Activated naive CD4-positive, alpha-beta T cell treated with anti-CD3 and anti-CD28 coated beads, Interleukin-2, amount 50 U/mL, for 24 hours (primary cell): ENCODE measurements at regions not wholly inside any gene's neighbourhood (a gene's known extent, or its start where the extent isn't known, plus 50 kb on each side); places are given as distances from the start of the nearest gene placed in this dataset.

Experiments
- H3K27ac Mint-ChIP-seq: one replicate; pipeline ENCODE4 v1.8.0; 2021; ENCODE audit warnings: mild to moderate bottlenecking, mixed read lengths
- H3K27me3 Mint-ChIP-seq: one replicate; pipeline ENCODE4 v1.8.0; 2021; ENCODE audit warnings: mixed read lengths
- H3K36me3 Mint-ChIP-seq: one replicate; pipeline ENCODE4 v1.8.0; 2021; ENCODE audit warnings: mixed read lengths
- H3K4me1 Mint-ChIP-seq: one replicate; pipeline ENCODE4 v1.8.0; 2021; ENCODE audit warnings: mixed read lengths
- H3K4me3 Mint-ChIP-seq: one replicate; pipeline ENCODE4 v1.8.0; 2021; ENCODE audit warnings: mild to moderate bottlenecking, mixed read lengths
- H3K9me3 Mint-ChIP-seq: one replicate; pipeline ENCODE4 v1.8.0; 2021; ENCODE audit warnings: mixed read lengths

DNA sequence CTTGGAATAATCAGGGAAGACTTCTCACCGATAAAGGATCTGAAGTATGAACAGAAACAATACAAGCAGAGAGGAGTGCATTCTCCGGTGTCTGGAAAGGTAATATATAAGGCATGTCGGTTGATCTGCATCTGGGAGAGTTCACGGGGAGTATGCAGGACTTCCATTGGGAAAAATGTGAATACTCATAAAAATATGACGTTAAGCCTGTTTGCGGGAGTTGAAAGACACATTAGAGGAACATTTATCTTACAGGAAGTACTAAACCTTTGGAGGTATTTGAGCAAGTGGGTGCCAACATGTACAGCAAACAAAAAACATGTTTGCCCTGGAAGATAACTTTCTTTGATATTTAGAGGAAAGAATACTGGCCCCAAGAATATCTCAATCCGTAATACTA lies 286.8 kb downstream of the SLITRK6 start:
- H3K27me3 Mint-ChIP-seq: no peaks in the 10 kb centered on the region
- H3K4me1 Mint-ChIP-seq: no peaks in the 10 kb centered on the region
- no peak overlapping the region for H3K4me3 Mint-ChIP-seq
- peaks cover 17% of the 10 kb centered on the region for H3K9me3 Mint-ChIP-seq
- H3K36me3 Mint-ChIP-seq: no peaks in the 10 kb centered on the region
- H3K27ac Mint-ChIP-seq: no peak overlapping the region

DNA sequence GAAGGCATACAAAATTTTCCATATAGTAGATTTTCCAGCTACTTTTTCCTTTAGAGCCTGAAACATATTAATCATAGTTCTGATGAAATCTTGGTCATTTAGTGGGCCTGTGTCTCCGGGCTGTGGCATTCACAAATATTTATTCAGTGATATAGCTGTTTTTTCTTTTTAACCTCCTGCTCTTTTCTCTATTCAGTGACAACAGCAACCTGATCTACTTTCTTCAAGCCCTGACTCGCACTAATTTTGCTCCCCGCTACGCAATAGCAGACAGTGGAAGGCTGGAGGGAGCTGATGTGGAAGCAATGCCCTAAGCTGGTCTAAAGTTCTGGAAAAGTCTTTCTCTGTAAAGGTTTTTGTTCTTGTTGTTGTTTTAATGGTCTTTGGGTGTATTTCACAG lies 289.7 kb downstream of the SLITRK6 start:
- Mint-ChIP-seq H3K4me1 (no peaks in the 10 kb centered on the region), H3K27me3 (no peaks in the 10 kb centered on the region), H3K9me3 (peaks cover 11% of the 10 kb centered on the region), H3K36me3 (no peaks in the 10 kb centered on the region), H3K4me3 (no peak overlapping the region), H3K27ac (no peak overlapping the region)

DNA sequence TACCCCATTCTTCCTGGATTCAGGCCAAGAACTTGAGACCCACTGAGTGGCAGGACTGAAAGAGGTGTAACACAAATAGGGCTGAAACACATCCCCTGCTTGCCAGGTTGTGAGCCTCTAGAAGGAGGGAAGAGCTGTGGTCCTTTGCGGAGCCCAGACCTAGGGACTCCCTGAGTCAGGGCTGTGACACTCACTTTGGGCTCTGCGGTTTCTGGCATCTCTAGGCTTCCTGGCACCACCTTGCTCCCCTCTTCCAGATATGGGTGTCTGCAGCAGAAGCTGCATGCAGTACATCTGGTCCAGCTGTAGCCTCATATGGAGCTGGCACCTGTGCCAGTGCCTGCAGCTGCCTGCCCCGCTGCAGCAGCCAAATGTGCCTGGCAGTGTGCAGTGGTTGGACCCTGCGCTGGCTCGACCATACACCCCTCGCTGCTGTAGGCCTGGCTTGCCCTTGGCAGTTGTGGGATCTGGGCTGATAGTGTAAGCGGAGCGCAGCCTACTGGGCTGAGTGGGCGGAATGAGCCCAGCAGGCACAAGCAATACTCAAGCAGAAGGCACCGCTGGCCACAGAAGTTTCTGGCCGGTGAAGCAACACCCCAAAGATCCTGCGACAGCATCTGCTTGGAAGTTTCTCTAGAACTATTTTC lies 290.4 kb downstream of the SLITRK6 start:
- no peaks in the 10 kb centered on the region for H3K36me3 Mint-ChIP-seq
- peaks cover 11% of the 10 kb centered on the region for H3K9me3 Mint-ChIP-seq
- H3K27ac Mint-ChIP-seq: no peak overlapping the region
- no peaks in the 10 kb centered on the region for H3K27me3 Mint-ChIP-seq
- no peak overlapping the region for H3K4me3 Mint-ChIP-seq
- H3K4me1 Mint-ChIP-seq: no peaks in the 10 kb centered on the region

DNA sequence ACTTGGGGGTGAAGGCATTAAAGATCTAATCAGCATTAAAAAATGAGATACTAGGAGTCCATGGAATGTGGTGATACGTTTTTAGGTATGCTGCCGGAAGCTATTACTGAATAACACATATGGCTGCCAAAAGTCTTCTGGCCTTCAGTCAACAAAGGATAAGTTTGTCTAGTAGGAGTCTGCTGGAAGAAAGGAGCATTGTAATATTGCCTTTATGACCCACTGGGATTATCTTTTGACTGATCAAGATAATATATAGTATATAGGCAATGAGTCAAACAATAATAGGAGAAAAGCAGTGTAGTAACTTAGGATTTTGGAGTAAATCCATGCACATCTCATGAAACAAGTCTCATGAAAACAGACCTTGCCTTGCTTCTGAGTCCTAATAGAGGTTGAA lies 295.4 kb downstream of the SLITRK6 start:
- Mint-ChIP-seq H3K4me3 (no peak overlapping the region), H3K4me1 (no peaks in the 10 kb centered on the region), H3K27me3 (no peaks in the 10 kb centered on the region), H3K27ac (no peak overlapping the region), H3K36me3 (no peaks in the 10 kb centered on the region), H3K9me3 (no peaks in the 10 kb centered on the region)

DNA sequence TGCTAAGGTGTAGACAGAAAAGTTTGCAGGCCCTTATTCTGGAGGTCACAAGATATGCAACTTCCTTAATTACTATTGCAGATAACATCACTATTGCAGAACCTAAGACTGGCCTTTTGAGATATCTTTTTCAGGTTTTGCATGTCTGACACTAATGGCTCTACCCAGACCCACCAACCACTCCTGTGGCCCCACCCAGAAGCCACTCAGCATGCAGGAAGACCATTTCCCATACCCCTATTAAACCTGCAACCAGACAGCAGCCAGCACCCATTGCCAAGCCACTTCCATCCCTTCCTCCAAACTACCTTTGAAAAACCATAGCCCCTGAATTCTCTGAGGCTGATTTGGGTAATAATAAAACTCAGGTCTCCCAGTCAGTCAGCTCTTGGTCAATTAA lies 297.6 kb downstream of the SLITRK6 start:
- Mint-ChIP-seq H3K4me3 (no peak overlapping the region), H3K36me3 (no peaks in the 10 kb centered on the region), H3K9me3 (no peaks in the 10 kb centered on the region), H3K27me3 (no peaks in the 10 kb centered on the region), H3K4me1 (no peaks in the 10 kb centered on the region), H3K27ac (no peak overlapping the region)

DNA sequence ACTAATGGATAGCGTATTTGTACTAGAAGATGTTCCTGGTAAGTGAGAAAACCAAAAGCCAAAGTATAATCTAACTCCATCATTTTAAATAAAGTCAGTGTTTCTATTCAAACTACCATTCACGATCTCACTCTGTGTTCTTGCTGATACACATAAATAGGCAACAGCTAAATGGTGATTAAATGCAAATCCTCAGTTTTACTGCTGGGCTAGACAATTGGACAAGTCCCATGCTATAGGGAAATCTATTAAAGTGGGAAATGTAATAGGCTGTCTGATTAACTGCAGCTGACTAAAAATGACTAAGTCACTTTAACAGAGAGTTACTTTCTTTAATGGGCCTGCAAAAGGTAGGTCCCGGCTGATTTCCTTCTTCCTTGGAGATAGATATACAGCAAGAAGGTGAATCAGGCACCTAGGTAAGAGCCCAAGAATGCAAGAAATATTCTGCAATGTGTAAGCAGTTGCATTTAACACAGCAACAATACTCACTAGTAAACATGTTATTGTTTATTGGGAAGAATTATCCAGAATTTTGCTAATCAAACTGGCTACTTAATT lies 298.4 kb downstream of the SLITRK6 start:
- Mint-ChIP-seq H3K27ac (no peak overlapping the region), H3K27me3 (no peaks in the 10 kb centered on the region), H3K4me1 (no peaks in the 10 kb centered on the region), H3K9me3 (no peaks in the 10 kb centered on the region), H3K36me3 (no peaks in the 10 kb centered on the region), H3K4me3 (no peak overlapping the region)

DNA sequence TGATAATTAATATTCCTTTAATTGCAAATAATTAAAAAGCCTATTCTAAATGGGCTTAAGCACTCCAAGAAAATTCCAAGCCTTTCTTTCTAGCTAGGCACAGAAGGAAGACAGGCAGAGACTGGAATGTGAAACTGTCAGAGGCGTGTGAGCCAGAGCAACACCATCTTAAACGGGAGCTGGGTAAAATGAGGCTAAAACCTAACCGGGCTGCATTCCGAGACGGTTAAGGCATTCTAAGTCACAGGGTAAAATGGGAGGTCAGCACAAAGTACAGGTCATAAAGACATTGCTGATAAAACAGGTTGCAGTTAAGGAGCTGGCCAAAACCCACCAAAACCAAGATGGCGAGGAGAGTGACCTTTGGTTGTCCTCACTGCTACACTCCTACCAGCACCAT lies 300.4 kb downstream of the SLITRK6 start:
- H3K36me3 Mint-ChIP-seq: no peaks in the 10 kb centered on the region
- no peaks in the 10 kb centered on the region for H3K27me3 Mint-ChIP-seq
- H3K4me1 Mint-ChIP-seq: no peaks in the 10 kb centered on the region
- H3K27ac Mint-ChIP-seq: no peak overlapping the region
- H3K4me3 Mint-ChIP-seq: no peak overlapping the region
- peaks cover 1% of the 10 kb centered on the region for H3K9me3 Mint-ChIP-seq

DNA sequence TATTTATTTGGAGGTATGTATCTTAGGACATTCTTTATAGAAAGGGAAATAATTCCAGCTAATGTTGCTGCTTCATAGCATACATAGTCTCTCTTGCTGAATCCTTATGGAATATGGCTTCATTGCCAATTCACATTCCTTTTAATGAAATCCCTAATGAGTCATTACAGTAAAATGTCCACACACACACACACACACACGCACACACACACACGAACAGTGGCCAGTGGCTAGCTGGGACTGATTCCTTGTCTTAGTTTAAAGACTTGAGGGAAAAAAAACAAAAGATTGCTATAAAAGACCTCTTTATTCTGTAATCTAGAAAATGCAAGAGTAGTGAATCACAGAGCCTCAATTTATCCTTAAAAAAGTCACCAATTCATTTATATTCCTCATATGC lies 301.6 kb downstream of the SLITRK6 start:
- H3K27me3 Mint-ChIP-seq: no peaks in the 10 kb centered on the region
- peaks cover 5% of the 10 kb centered on the region for H3K9me3 Mint-ChIP-seq
- H3K36me3 Mint-ChIP-seq: no peaks in the 10 kb centered on the region
- H3K27ac Mint-ChIP-seq: no peak overlapping the region
- H3K4me1 Mint-ChIP-seq: no peaks in the 10 kb centered on the region
- H3K4me3 Mint-ChIP-seq: no peak overlapping the region

DNA sequence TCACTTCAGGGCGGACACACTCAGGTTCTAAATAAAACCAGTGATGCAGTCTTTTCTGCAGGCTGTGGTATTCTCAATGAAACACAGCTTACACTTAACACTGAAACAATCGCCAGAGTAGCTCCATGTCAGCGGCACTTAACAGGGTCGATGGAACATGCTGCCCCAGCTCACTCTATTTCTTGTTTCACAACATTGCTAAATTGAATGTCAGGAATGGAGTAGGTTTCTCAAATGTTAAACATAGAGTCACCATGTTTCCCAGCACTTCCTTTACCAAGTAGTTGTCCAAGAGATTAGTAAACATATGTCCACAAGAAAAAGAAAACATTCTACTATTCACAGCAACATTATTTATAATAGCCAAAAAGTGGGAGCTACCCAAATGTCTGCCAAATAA lies 306.9 kb downstream of the SLITRK6 start:
- no peaks in the 10 kb centered on the region for H3K4me1 Mint-ChIP-seq
- no peak overlapping the region for H3K27ac Mint-ChIP-seq
- peaks cover 5% of the 10 kb centered on the region for H3K9me3 Mint-ChIP-seq
- no peak overlapping the region for H3K4me3 Mint-ChIP-seq
- no peaks in the 10 kb centered on the region for H3K36me3 Mint-ChIP-seq
- H3K27me3 Mint-ChIP-seq: no peaks in the 10 kb centered on the region

DNA sequence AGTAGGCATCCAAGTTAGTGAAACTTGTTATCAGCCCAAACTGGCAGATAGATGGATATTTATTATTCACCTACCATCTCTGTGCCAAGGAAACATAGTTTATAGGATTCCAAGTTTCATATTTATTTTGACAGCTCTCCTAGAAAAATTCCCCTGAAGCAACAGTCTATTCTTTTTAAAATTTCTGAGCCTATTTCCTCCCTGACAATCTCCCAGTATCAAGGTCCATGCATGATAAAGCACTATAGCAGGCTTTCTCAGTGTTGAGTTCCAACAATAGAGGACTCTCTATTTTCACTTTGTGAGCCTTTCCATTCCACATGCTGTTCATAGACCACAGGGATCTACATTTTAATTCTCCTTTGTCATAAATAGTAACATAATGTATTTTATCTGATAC lies 312.6 kb downstream of the SLITRK6 start:
- no peak overlapping the region for H3K27ac Mint-ChIP-seq
- no peaks in the 10 kb centered on the region for H3K4me1 Mint-ChIP-seq
- no peak overlapping the region for H3K4me3 Mint-ChIP-seq
- no peaks in the 10 kb centered on the region for H3K36me3 Mint-ChIP-seq
- H3K27me3 Mint-ChIP-seq: no peaks in the 10 kb centered on the region
- H3K9me3 Mint-ChIP-seq: no peaks in the 10 kb centered on the region

DNA sequence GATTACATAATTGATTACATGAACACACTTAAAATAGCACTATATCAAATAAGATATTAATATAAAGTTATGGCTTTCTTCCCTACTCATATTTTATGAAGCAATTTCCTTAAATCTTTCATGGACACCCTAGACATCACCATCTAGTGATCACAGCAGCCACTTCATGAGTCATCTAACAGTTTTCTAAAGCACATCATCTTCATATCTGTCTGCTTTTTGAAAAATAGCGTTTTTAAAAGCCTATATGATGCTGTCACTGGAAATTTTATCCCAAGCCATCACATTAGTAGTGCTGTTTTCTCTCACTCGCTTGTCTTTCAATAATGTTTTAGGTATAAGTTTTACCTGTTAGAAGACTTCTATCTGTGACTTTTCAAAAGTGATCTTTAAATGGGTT lies 326.1 kb downstream of the SLITRK6 start:
- no peaks in the 10 kb centered on the region for H3K27me3 Mint-ChIP-seq
- no peaks in the 10 kb centered on the region for H3K4me1 Mint-ChIP-seq
- H3K36me3 Mint-ChIP-seq: no peaks in the 10 kb centered on the region
- H3K27ac Mint-ChIP-seq: no peak overlapping the region
- H3K4me3 Mint-ChIP-seq: no peak overlapping the region
- no peaks in the 10 kb centered on the region for H3K9me3 Mint-ChIP-seq

DNA sequence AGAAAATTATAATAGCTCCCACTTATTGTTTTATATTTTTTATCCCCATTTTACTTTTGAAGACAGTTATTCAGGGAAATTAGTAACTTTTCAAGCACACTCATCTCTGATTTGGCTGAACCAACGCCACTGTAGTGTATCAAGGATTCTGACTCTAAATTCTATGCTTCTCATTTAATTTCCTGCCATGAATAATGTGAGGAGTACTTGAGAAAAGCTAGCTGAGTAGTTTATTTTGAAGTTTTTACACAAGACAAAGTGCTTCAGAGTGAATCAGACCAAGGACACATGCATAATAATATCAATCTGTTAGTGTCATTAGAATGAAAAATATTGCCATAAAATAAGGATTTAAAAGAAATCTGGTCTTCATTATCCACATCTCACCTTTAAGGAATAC lies 329.9 kb downstream of the SLITRK6 start:
- H3K4me3 Mint-ChIP-seq: no peak overlapping the region
- no peaks in the 10 kb centered on the region for H3K9me3 Mint-ChIP-seq
- H3K4me1 Mint-ChIP-seq: no peaks in the 10 kb centered on the region
- no peaks in the 10 kb centered on the region for H3K36me3 Mint-ChIP-seq
- H3K27ac Mint-ChIP-seq: no peak overlapping the region
- H3K27me3 Mint-ChIP-seq: no peaks in the 10 kb centered on the region

DNA sequence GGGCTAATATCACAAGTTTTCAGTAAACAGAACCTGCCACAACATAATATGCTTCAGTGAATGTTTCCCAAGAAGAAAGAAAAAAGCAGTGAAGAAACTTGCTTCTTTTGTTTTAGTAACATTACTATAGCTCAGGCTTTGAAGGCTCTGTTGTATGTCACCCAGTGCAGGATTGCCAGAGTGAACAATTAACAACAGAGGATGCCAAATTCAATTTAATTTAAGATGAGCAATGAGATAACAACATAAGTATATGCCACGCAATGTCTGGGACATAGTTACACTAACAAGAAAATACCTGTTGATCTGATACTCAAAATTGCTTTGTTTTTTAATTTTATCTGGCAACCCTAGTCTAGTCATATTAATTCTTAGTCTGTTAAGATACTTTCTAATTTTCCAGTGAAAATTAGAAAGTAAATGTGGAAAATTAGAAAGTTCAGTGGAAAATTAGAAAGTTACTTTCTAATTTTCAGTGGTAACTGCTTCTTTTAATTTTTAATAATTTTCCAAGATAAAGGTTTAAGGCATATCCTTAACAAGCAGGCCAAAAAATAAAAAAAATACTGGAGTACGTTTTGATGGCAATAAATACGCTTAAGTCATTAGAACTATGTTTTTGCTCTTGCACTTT lies 336.3 kb downstream of the SLITRK6 start:
- Mint-ChIP-seq H3K36me3 (no peaks in the 10 kb centered on the region), H3K4me3 (no peak overlapping the region), H3K4me1 (no peaks in the 10 kb centered on the region), H3K9me3 (no peaks in the 10 kb centered on the region), H3K27ac (no peak overlapping the region), H3K27me3 (no peaks in the 10 kb centered on the region)

DNA sequence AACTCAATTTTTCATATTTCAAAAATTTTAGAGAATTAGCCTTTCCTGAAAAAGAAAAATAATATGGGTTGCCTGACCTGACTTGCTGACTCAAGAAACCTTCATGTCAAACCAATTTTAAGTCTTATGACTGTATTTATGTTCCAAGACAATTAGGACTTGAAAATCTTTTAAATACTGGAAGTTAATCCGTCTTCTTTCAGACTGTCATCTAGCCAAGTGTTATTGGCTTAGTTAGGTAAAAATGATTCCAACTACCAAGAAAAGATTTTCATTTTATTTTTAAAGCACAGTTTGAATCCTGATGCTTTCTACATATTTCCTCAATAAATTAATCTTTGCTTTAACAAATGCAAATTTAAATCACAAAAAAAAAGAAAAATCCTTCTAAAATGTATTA lies 337.6 kb downstream of the SLITRK6 start:
- Mint-ChIP-seq H3K4me1 (no peaks in the 10 kb centered on the region), H3K27me3 (no peaks in the 10 kb centered on the region), H3K36me3 (no peaks in the 10 kb centered on the region), H3K4me3 (no peak overlapping the region), H3K9me3 (no peaks in the 10 kb centered on the region), H3K27ac (no peak overlapping the region)

DNA sequence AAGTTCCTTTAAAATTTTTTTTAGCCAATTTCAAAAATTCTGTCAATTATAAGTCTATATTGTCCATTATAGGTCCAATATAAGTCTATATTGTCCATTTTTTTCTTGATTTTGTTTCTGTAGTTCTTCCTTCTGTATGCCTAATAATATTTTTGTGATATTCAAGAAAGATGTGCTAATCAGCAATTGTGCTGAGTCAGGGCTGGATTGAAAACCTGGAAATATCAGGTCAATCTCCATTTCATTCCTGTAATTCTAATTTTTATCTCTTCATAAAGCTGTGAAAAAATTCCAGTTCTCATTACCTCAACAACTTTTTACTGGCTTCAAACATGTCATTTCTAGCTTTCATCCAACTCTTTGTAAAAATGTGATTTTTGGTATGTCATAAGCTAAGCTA lies 353.7 kb downstream of the SLITRK6 start:
- H3K27ac Mint-ChIP-seq: no peak overlapping the region
- no peaks in the 10 kb centered on the region for H3K9me3 Mint-ChIP-seq
- no peaks in the 10 kb centered on the region for H3K27me3 Mint-ChIP-seq
- no peaks in the 10 kb centered on the region for H3K36me3 Mint-ChIP-seq
- H3K4me1 Mint-ChIP-seq: no peaks in the 10 kb centered on the region
- no peak overlapping the region for H3K4me3 Mint-ChIP-seq

DNA sequence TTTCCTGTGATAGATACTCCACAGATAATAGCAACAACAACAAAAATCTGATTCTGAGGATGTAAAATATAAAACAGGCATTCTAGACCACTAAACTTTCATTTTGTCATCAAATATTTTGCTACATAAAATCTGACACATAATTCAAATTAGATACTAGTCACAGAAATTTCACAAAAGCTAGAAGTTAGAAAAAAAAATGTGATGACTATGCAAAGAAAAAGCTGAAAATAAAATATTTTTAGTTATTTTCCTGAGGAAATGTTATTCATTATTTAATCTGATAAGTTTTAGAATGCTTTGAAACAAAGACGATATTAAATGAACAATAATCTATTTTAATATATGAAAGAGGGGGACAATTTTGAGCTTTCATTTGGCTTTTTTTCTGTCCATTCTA lies 357.2 kb downstream of the SLITRK6 start:
- Mint-ChIP-seq H3K9me3 (no peaks in the 10 kb centered on the region), H3K27ac (no peak overlapping the region), H3K4me1 (no peaks in the 10 kb centered on the region)

DNA sequence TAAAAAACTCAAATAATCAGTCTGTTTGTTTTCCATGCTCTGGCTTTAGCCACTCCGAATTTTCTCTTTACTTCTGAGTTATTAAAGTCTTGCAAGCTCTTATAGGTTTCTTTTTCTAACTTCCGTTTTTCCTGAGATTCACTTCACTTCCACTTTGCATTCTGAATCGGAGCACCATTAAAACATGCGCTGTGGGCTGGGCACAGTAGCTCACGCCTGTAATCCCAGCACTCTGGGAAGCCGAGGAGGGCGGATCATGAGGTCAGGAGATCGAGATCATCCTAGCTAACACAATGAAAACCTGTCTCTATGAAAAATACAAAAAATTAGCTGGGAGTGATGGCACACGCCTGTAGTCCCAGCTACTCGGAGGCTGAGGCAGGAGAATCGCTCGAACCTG lies 357.9 kb downstream of the SLITRK6 start:
- H3K4me3 Mint-ChIP-seq: no peak overlapping the region
- H3K36me3 Mint-ChIP-seq: no peaks in the 10 kb centered on the region
- H3K9me3 Mint-ChIP-seq: no peaks in the 10 kb centered on the region
- no peaks in the 10 kb centered on the region for H3K27me3 Mint-ChIP-seq
- H3K27ac Mint-ChIP-seq: no peak overlapping the region
- no peaks in the 10 kb centered on the region for H3K4me1 Mint-ChIP-seq

More for the DNA sequence above, 357.2 kb downstream of the SLITRK6 start:
- H3K27me3 Mint-ChIP-seq: no peaks in the 10 kb centered on the region
- no peak overlapping the region for H3K4me3 Mint-ChIP-seq
- H3K36me3 Mint-ChIP-seq: no peaks in the 10 kb centered on the region
